ENCODE measurements at regions not wholly inside any gene's neighbourhood (a gene's known extent, or its start where the extent isn't known, plus 50 kb on each side); places are given as distances from the start of the nearest gene placed in this dataset.
A peak's percentile ranks its signal among the peaks of the same experiment; 100 is the strongest.

GRCh38 chr5:2442496-2443354 is 308.8 kb downstream of the IRX2 start:
- TF ChIP-seq, protein P1, sequence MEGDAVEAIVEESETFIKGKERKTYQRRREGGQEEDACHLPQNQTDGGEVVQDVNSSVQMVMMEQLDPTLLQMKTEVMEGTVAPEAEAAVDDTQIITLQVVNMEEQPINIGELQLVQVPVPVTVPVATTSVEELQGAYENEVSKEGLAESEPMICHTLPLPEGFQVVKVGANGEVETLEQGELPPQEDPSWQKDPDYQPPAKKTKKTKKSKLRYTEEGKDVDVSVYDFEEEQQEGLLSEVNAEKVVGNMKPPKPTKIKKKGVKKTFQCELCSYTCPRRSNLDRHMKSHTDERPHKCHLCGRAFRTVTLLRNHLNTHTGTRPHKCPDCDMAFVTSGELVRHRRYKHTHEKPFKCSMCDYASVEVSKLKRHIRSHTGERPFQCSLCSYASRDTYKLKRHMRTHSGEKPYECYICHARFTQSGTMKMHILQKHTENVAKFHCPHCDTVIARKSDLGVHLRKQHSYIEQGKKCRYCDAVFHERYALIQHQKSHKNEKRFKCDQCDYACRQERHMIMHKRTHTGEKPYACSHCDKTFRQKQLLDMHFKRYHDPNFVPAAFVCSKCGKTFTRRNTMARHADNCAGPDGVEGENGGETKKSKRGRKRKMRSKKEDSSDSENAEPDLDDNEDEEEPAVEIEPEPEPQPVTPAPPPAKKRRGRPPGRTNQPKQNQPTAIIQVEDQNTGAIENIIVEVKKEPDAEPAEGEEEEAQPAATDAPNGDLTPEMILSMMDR (IDR thresholded peaks at IDR 0.05) = no peak
- DNase-seq = no peak

GRCh38 chr5:2441495-2442180 is 309.8 kb downstream of the IRX2 start:
- no peak for FAIRE-seq
- TF ChIP-seq, protein P1 (IDR thresholded peaks at IDR 0.05) = no peak
- intact Hi-C loops (cut with DNase I) = no loop called here
- peak; percentile 71 to 92 (median 84) for ATAC-seq
- Histone ChIP-seq H3K9me3 (no peaks in the 10 kb centered on the region), H3K4me1 (peaks cover 0 to 5% (median 0%) of the 10 kb centered on the region in 3 donors), H3K36me3 (no peaks in the 10 kb centered on the region), H3K4me3 (no peak overlapping the region), H3K27ac (no peak overlapping the region), H3K27me3 (peaks cover 0 to 7% (median 2%) of the 10 kb centered on the region in 4 donors)
- peak in 4 of 6 donors; percentile 20 to 44 (median 32) for DNase-seq
- 16 to 28% methylated on average over 14 of the region's 14 CpGs for WGBS, 2 donors

More at GRCh38 chr5:2442496-2443354, 308.8 kb downstream of the IRX2 start:
- H3K9me3 ChIP-seq = no peaks in the 10 kb centered on the region
- no peaks in the 10 kb centered on the region for H3K27me3 ChIP-seq
- FAIRE-seq (no peak), ATAC-seq (no peak)
- H3K4me3 ChIP-seq = no peak overlapping the region
- 74 to 82% methylated on average over 31 of the region's 31 CpGs for WGBS, 2 donors
- peaks cover 0 to 5% (median 0%) of the 10 kb centered on the region in 3 donors for H3K4me1 ChIP-seq
- intact Hi-C loops (cut with DNase I) = no loop called here
- H3K27ac ChIP-seq = no peak overlapping the region
- H3K36me3 ChIP-seq = no peaks in the 10 kb centered on the region

GRCh38 chr5:2439608-2440007 is 311.9 kb downstream of the IRX2 start:
- intact Hi-C loops (cut with DNase I) = no loop called here
- peaks cover 0 to 5% (median 0%) of the 10 kb centered on the region in 3 donors for H3K4me1 ChIP-seq
- no peak overlapping the region for H3K27ac ChIP-seq
- H3K36me3 ChIP-seq = no peaks in the 10 kb centered on the region
- H3K4me3 ChIP-seq = no peak overlapping the region
- 67 to 84% methylated on average over 3 of the region's 3 CpGs for WGBS, 2 donors
- peaks cover 0 to 7% (median 2%) of the 10 kb centered on the region in 4 donors for H3K27me3 ChIP-seq
- no peak for FAIRE-seq
- TF ChIP-seq, protein P1 (IDR thresholded peaks at IDR 0.05) = no peak
- DNase-seq = no peak
- H3K9me3 ChIP-seq = no peaks in the 10 kb centered on the region
- ATAC-seq = no peak

DNA sequence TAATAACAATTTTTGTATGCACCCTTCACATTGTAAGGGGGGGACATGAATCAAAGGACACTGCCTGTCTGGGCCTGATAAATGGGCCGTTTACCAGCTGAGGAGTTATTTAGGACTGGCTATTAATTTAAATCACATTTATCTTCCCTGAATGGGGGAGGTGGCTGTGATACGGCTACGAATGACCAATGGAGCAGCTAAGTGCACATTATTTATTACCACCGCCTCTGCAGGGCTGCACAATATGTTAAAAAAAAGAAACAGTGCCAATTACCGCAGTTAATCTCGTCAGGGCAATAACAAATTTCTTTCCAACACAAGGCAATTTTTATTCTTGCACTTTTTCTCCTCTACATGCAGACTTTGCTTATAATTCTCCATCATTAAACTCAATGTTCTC is 318.4 kb downstream of the IRX2 start:
- FAIRE-seq (no peak), ATAC-seq (no peak), DNase-seq (no peak)
- no peaks in the 10 kb centered on the region for H3K9me3 ChIP-seq
- WGBS, 2 donors = 26 to 27% methylated on average over 6 of the region's 6 CpGs
- intact Hi-C loops (cut with DNase I) = no loop called here
- H3K27me3 ChIP-seq = peaks cover 0 to 7% (median 2%) of the 10 kb centered on the region in 4 donors
- no peak overlapping the region for H3K4me3 ChIP-seq
- H3K36me3 ChIP-seq = no peaks in the 10 kb centered on the region
- TF ChIP-seq, protein P1 (IDR thresholded peaks at IDR 0.05) = no peak
- no peak overlapping the region for H3K27ac ChIP-seq
- H3K4me1 ChIP-seq = no peaks in the 10 kb centered on the region
